CD4-positive, CD25-positive, alpha-beta regulatory T cell (primary cell): ENCODE measurements at regions not wholly inside any gene's neighbourhood (a gene's known extent, or its start where the extent isn't known, plus 50 kb on each side); places are given as distances from the start of the nearest gene placed in this dataset.

Experiments
- ATAC-seq, 2 donors: fragments of 150-1000 bp; cut with Tn5 transposase; one replicate each; pipeline ENCODE4 v1.10.0; 2021; ENCODE audit warnings: low read depth in 2 of 2, moderate number of reproducible peaks in 2 of 2, moderate library complexity in 1 of 2
- DNase-seq, 3 donors: peaks; one replicate each; pipeline versions ENCODE4 v3.0.0 to v3.0.0-alpha.2; 2012 to 2022; ENCODE audit warnings: mixed read lengths in 1 of 3
- H3K27ac ChIP-seq: one replicate; pipeline ENCODE4 v1.7.0; 2013; ENCODE audit warnings: mild to moderate bottlenecking, low read length; ENCODE audit not compliant: insufficient read depth, poor library complexity, severe bottlenecking
- H3K27me3 ChIP-seq: one replicate; pipeline ENCODE4 v1.7.0; 2013; ENCODE audit warnings: low read length; ENCODE audit not compliant: control insufficient read depth, insufficient read depth
- H3K36me3 ChIP-seq: one replicate; pipeline ENCODE4 v1.7.0; 2013; ENCODE audit warnings: mild to moderate bottlenecking, low read length, moderate library complexity; ENCODE audit not compliant: control insufficient read depth, insufficient read depth
- H3K4me1 ChIP-seq: 2 replicates; pipeline ENCODE4 v1.7.0; 2013; ENCODE audit warnings: mild to moderate bottlenecking, low read length; ENCODE audit not compliant: insufficient read depth, control insufficient read depth, poor library complexity, severe bottlenecking
- H3K4me3 ChIP-seq: one replicate; pipeline ENCODE4 v1.7.0; 2013; ENCODE audit warnings: low read depth, mild to moderate bottlenecking, low read length, moderate library complexity
- H3K9me3 ChIP-seq, 2 experiments: 1 replicate in 1 of 2; 2 replicates in 1 of 2; pipeline ENCODE4 v1.7.0; 2013; ENCODE audit warnings: low read length in 2 of 2, mild to moderate bottlenecking in 1 of 2, moderate library complexity in 1 of 2; ENCODE audit not compliant: control insufficient read depth in 2 of 2
- H3K27ac Mint-ChIP-seq, 3 donors: one replicate each; pipeline ENCODE4 v1.8.0; 2020 to 2022; ENCODE audit warnings: mild to moderate bottlenecking in 3 of 3, mixed read lengths in 3 of 3, moderate library complexity in 2 of 3
- H3K27me3 Mint-ChIP-seq: one replicate; pipeline ENCODE4 v1.8.0; 2022; ENCODE audit warnings: mild to moderate bottlenecking, mixed read lengths
- H3K36me3 Mint-ChIP-seq: one replicate; pipeline ENCODE4 v1.8.0; 2020; ENCODE audit warnings: mixed read lengths
- H3K4me1 Mint-ChIP-seq, 4 donors: one replicate each; pipeline ENCODE4 v1.8.0; 2020 to 2022; ENCODE audit warnings: mixed read lengths in 4 of 4, mild to moderate bottlenecking in 1 of 4
- H3K4me3 Mint-ChIP-seq, 4 donors: one replicate each; pipeline ENCODE4 v1.8.0; 2020 to 2022; ENCODE audit warnings: mild to moderate bottlenecking in 4 of 4, mixed read lengths in 4 of 4, moderate library complexity in 3 of 4
- H3K9me3 Mint-ChIP-seq, 7 donors: one replicate each; pipeline ENCODE4 v1.8.0; 2020 to 2022; ENCODE audit warnings: mixed read lengths in 7 of 7, mild to moderate bottlenecking in 3 of 7, moderate library complexity in 2 of 7

DNA sequence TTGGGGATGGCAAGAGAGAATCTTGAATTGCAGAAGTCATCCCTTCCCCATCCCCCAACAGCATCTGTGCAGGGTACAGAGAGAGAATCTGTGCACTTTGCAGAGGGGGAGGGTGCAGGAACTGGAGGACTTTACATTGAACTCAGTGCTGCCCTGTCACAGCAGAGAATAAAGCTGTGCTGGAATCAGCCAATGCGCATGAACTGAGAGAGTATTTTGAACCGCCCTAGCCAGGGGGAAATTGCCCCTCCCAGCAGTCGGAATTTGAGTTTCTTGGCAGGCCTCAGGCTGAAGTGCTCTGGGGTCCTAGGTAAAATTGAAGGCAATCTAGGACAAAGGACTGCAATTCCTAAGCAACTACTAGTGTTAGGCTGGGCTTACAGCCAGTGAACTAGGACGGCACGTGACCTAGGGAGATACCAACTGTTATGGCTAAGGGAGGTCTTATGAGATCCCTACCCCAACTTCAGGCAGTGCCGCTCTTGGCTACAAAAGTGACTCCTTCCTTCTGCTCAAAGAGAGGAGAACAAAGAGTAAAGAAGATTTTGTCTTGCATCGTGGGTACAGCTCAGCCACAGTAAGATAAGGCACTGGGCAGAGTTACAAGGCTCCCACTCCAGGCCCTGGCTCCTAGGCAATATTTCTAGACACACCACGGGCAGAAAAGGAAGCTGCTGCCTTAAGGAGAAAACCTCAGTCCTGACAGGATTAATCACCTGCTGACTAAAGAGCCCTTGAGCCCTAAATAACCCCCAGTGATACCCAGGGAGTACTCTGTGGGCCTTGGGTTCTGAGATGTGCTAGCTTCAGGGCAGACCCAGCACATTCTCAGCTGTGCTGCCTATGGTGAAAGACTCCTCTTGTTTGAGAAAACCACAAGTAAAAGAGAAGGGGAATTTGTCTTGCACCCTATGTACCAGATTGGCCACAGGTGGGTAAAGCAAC lies 300.5 kb upstream of the ALCAM start:
- H3K36me3 Mint-ChIP-seq, result no peaks in the 10 kb centered on the region
- ATAC-seq (no peak), DNase-seq (no peak)
- no peaks in the 10 kb centered on the region for H3K4me1 Mint-ChIP-seq
- H3K27me3 Mint-ChIP-seq, result no peaks in the 10 kb centered on the region
- H3K9me3 Mint-ChIP-seq, result peaks cover 0 to 5% (median 0%) of the 10 kb centered on the region in 7 donors
- Histone ChIP-seq H3K4me3 (no peak overlapping the region), H3K9me3 (no peaks in the 10 kb centered on the region), H3K36me3 (no peaks in the 10 kb centered on the region), H3K4me1 (no peaks in the 10 kb centered on the region), H3K27ac (no peak overlapping the region), H3K27me3 (no peaks in the 10 kb centered on the region)
- H3K27ac Mint-ChIP-seq, result no peak overlapping the region
- no peak overlapping the region for H3K4me3 Mint-ChIP-seq

DNA sequence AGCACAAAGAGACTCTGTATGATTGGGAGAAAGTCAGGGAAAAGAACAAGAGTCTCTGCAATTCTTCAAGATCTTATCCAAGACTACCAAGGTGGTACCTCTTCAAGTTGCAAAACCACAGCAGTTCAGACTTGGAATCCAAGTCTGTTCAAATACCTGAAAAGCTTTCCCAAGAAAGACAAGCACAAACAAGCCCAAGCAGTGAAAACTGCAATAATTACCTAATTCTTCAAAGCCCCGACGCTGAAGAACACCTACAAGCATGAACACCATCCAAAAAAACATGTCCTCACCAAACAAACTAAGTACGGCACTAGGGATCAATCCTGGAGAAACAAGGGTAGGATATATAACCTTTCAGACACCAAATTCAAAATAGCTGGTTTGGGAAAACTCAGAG lies 299.3 kb upstream of the ALCAM start:
- Histone ChIP-seq H3K27me3 (no peaks in the 10 kb centered on the region), H3K4me3 (no peak overlapping the region), H3K27ac (no peak overlapping the region), H3K4me1 (no peaks in the 10 kb centered on the region), H3K9me3 (no peaks in the 10 kb centered on the region), H3K36me3 (no peaks in the 10 kb centered on the region)
- DNase-seq, result no peak
- no peak for ATAC-seq
- Mint-ChIP-seq H3K4me1 (no peaks in the 10 kb centered on the region), H3K4me3 (no peak overlapping the region), H3K27me3 (no peaks in the 10 kb centered on the region), H3K9me3 (peaks cover 0 to 5% (median 0%) of the 10 kb centered on the region in 7 donors), H3K36me3 (no peaks in the 10 kb centered on the region), H3K27ac (no peak overlapping the region)

DNA sequence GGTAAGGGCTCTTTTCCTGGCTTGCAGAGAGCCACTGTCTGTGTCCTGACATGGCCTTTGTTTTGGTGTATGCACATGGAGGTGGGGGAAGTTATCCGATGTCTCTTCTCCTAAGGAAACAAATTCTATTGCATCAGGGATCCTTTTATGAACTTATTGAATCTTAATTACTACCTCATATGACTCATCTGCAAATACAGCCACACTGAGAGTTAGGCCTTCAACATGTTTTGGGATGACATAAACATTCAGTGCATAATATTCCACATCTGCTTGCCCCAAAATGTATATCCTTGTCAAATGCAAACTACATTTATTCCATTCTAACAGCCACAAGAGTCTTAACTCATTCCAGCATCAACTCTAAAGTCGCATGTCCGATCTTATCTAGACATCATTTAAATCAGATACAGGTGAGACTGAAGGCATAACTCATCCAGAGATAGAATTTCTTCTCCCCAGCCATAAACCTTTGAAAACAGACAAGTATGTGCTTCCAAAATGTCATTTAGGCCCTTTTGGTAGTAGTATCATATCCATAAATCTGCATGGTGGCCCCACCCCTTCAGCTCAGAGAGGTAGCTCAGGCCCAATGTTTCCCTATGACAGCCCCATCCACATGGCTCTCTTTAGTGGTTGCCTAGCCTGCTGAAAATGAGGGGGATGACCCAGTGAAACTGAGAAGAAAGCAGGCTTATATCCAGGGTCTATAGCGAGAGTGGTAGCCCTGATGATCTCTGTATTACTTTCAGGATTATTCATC lies 289.5 kb upstream of the ALCAM start:
- Mint-ChIP-seq H3K4me1 (no peaks in the 10 kb centered on the region), H3K27ac (no peak overlapping the region), H3K36me3 (no peaks in the 10 kb centered on the region), H3K9me3 (no peaks in the 10 kb centered on the region), H3K4me3 (no peak overlapping the region), H3K27me3 (no peaks in the 10 kb centered on the region)
- Histone ChIP-seq H3K4me1 (no peaks in the 10 kb centered on the region), H3K4me3 (no peak overlapping the region), H3K27me3 (no peaks in the 10 kb centered on the region), H3K9me3 (no peaks in the 10 kb centered on the region), H3K27ac (no peak overlapping the region), H3K36me3 (no peaks in the 10 kb centered on the region)
- no peak for ATAC-seq
- DNase-seq, result no peak

DNA sequence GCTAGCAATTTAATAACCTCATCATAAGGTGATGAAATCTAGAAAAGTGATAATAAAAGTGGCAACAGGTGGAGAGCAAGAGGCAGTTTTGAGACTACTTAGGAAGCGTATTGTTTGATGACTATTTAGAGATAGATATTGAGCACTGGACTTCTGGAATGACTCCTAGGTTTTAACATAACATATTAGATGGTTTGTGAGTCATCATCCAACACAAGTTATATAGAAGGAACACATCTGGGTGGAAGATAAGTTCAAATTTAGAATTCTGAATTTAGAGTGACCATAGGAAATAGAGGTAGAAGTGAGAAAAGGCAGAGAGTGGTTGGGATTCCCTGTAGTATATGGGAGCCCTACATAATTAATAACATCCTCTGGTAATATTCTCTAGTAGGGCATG lies 282.8 kb upstream of the ALCAM start:
- H3K4me3 Mint-ChIP-seq, result no peak overlapping the region
- no peaks in the 10 kb centered on the region for H3K27me3 Mint-ChIP-seq
- no peaks in the 10 kb centered on the region for H3K4me1 Mint-ChIP-seq
- no peaks in the 10 kb centered on the region for H3K27me3 ChIP-seq
- ATAC-seq (no peak), DNase-seq (no peak)
- H3K9me3 Mint-ChIP-seq, result no peaks in the 10 kb centered on the region
- H3K36me3 Mint-ChIP-seq, result no peaks in the 10 kb centered on the region
- no peaks in the 10 kb centered on the region for H3K36me3 ChIP-seq
- no peak overlapping the region for H3K27ac ChIP-seq
- H3K9me3 ChIP-seq, result no peaks in the 10 kb centered on the region
- no peak overlapping the region for H3K4me3 ChIP-seq
- no peak overlapping the region for H3K27ac Mint-ChIP-seq
- no peaks in the 10 kb centered on the region for H3K4me1 ChIP-seq

DNA sequence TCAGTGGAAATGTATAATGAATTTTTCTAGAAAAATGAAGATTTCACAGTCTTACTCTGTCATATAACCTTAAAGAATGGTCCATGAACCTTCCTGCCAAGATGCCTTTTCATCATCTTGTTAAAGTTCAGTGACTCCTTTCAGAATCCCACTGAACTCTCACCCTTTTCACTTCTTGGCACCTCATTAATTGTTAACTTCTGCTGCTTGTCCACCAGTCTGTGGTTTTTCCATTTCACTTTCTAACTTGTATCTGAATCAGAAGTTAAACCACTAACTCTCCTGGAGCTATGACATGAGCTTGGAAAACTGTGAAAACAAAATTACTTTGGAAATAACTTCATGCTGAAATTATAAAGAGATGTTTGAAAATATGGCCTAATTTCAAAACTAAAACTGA lies 281.2 kb upstream of the ALCAM start:
- Histone ChIP-seq H3K4me3 (no peak overlapping the region), H3K27me3 (no peaks in the 10 kb centered on the region), H3K36me3 (no peaks in the 10 kb centered on the region), H3K9me3 (no peaks in the 10 kb centered on the region), H3K27ac (no peak overlapping the region), H3K4me1 (no peaks in the 10 kb centered on the region)
- no peak for ATAC-seq
- Mint-ChIP-seq H3K27me3 (no peaks in the 10 kb centered on the region), H3K4me1 (no peaks in the 10 kb centered on the region), H3K9me3 (no peaks in the 10 kb centered on the region), H3K27ac (no peak overlapping the region), H3K36me3 (no peaks in the 10 kb centered on the region), H3K4me3 (no peak overlapping the region)
- no peak for DNase-seq

DNA sequence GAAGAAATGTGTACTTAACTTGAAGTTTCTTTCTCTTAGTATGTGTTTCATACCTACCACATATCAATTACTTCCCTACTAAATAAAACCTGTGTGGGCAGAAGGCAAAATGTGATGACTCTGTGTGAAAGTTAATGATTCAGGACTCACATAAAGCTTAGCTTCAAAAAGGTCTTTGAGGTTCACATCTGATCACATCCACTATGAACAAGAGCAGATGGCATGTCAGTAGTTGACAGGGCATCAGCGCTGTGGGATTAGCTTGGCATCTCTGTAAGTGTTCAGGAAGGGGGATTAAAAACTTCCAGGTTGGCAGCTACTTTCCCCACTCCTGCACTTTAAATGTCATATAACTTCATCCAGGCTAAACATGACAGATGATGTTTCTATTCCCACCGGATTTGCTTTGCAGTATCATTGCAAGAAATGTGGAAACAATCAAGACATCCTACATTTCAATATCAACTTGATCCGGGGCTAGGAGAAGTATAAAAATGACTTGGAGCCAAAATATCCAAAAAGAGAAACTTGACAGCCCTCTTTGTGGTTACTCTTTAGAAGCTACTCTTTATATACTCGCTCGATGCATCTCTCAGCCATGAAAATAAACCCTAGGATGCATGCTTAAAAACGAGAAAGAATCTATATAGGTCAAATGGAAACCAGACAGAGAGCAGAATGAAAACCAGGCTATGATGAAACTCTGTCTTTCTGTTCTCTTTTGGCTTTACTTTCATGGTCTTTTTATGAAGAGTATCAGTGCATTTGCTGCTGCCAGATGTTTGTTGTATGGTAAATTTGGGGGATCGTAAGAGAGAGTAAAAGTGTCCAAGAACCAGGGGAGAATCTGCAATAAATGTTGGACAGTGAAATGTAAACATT lies 273.1 kb upstream of the ALCAM start:
- ATAC-seq (no peak), DNase-seq (no peak)
- H3K9me3 ChIP-seq, result no peaks in the 10 kb centered on the region
- no peaks in the 10 kb centered on the region for H3K27me3 ChIP-seq
- H3K36me3 Mint-ChIP-seq, result no peaks in the 10 kb centered on the region
- no peak overlapping the region for H3K4me3 Mint-ChIP-seq
- no peaks in the 10 kb centered on the region for H3K27me3 Mint-ChIP-seq
- H3K27ac Mint-ChIP-seq, result no peak overlapping the region
- no peaks in the 10 kb centered on the region for H3K4me1 Mint-ChIP-seq
- no peaks in the 10 kb centered on the region for H3K4me1 ChIP-seq
- no peak overlapping the region for H3K4me3 ChIP-seq
- H3K27ac ChIP-seq, result no peak overlapping the region
- H3K9me3 Mint-ChIP-seq, result peaks cover 0 to 5% (median 1%) of the 10 kb centered on the region in 7 donors
- no peaks in the 10 kb centered on the region for H3K36me3 ChIP-seq

DNA sequence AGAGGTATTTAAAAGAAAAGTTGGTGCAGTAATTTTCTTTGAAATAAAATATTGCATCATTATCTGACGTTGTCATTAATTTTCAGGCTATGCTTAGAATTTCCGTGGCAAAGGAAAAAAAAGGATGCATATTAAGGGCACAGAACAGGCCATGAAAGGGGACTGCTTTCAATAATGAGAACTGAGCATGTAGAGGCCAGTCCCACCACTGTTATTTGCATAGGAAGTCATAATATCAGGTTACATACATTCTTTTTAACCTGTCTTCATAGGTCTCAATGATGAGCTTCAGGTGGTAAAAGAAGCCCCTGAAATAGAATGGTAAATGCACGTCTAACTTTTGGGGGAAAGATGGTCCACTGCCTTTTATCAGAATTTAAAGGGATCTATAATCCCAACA lies 272.1 kb upstream of the ALCAM start:
- H3K9me3 Mint-ChIP-seq, result peaks cover 0 to 5% (median 1%) of the 10 kb centered on the region in 7 donors
- no peaks in the 10 kb centered on the region for H3K9me3 ChIP-seq
- no peak overlapping the region for H3K27ac Mint-ChIP-seq
- H3K27me3 Mint-ChIP-seq, result no peaks in the 10 kb centered on the region
- no peaks in the 10 kb centered on the region for H3K4me1 ChIP-seq
- H3K27ac ChIP-seq, result no peak overlapping the region
- no peak for ATAC-seq
- H3K4me3 ChIP-seq, result no peak overlapping the region
- H3K27me3 ChIP-seq, result no peaks in the 10 kb centered on the region
- no peaks in the 10 kb centered on the region for H3K36me3 ChIP-seq
- H3K36me3 Mint-ChIP-seq, result no peaks in the 10 kb centered on the region
- no peak overlapping the region for H3K4me3 Mint-ChIP-seq
- DNase-seq, result no peak
- H3K4me1 Mint-ChIP-seq, result no peaks in the 10 kb centered on the region
